ENCODE measurements at regions not wholly inside any gene's neighbourhood (a gene's known extent, or its start where the extent isn't known, plus 50 kb on each side); places are given as distances from the start of the nearest gene placed in this dataset.

GRCh38 chr14:28461389-28461788 is 305.2 kb upstream of the FOXG1 start:
- no peak for TF ChIP-seq CTCF (IDR thresholded peaks at IDR 0.05; ENCODE audit: insufficient read depth, low read length, poor library complexity, severe bottlenecking)
- no peak for DNase-seq (ENCODE audit: low read depth)
- no peaks in the 10 kb centered on the region for H3K27me3 ChIP-seq (ENCODE audit: control insufficient read depth, insufficient read depth, low read length)

GRCh38 chr14:28467611-28468010 is 299.0 kb upstream of the FOXG1 start:
- H3K4me3 ChIP-seq (ENCODE audit: low read depth, low read length), result no peak overlapping the region
- no peak for DNase-seq (ENCODE audit: low read depth)
- no peak for TF ChIP-seq CTCF (IDR thresholded peaks at IDR 0.05; ENCODE audit: insufficient read depth, low read length, poor library complexity, severe bottlenecking)
- H3K36me3 ChIP-seq (ENCODE audit: control insufficient read depth, insufficient read depth, low read length), result no peaks in the 10 kb centered on the region
- no peaks in the 10 kb centered on the region for H3K27me3 ChIP-seq (ENCODE audit: control insufficient read depth, insufficient read depth, low read length)

More at GRCh38 chr14:28461389-28461788, 305.2 kb upstream of the FOXG1 start:
- Histone ChIP-seq H3K36me3 (ENCODE audit: control insufficient read depth, insufficient read depth, low read length) (no peaks in the 10 kb centered on the region), H3K4me3 (ENCODE audit: low read depth, low read length) (no peak overlapping the region)

GRCh38 chr14:28468191-28469151 is 298.1 kb upstream of the FOXG1 start:
- DNase-seq (ENCODE audit: low read depth), result no peak
- no peak for TF ChIP-seq CTCF (IDR thresholded peaks at IDR 0.05; ENCODE audit: insufficient read depth, low read length, poor library complexity, severe bottlenecking)
- Histone ChIP-seq H3K27me3 (ENCODE audit: control insufficient read depth, insufficient read depth, low read length) (no peaks in the 10 kb centered on the region), H3K4me3 (ENCODE audit: low read depth, low read length) (no peak overlapping the region), H3K36me3 (ENCODE audit: control insufficient read depth, insufficient read depth, low read length) (no peaks in the 10 kb centered on the region)

GRCh38 chr14:28482251-28483040 is 284.1 kb upstream of the FOXG1 start:
- no peak for TF ChIP-seq CTCF (IDR thresholded peaks at IDR 0.05; ENCODE audit: insufficient read depth, low read length, poor library complexity, severe bottlenecking)
- no peaks in the 10 kb centered on the region for H3K27me3 ChIP-seq (ENCODE audit: control insufficient read depth, insufficient read depth, low read length)
- H3K4me3 ChIP-seq (ENCODE audit: low read depth, low read length), result no peak overlapping the region
- H3K36me3 ChIP-seq (ENCODE audit: control insufficient read depth, insufficient read depth, low read length), result no peaks in the 10 kb centered on the region
- no peak for DNase-seq (ENCODE audit: low read depth)

- TF ChIP-seq CTCF (IDR thresholded peaks at IDR 0.05; ENCODE audit: insufficient read depth, low read length, poor library complexity, severe bottlenecking), result no peak
- H3K36me3 ChIP-seq (ENCODE audit: control insufficient read depth, insufficient read depth, low read length), result no peaks in the 10 kb centered on the region
- H3K27me3 ChIP-seq (ENCODE audit: control insufficient read depth, insufficient read depth, low read length), result no peaks in the 10 kb centered on the region
- no peak for DNase-seq (ENCODE audit: low read depth)
- no peak overlapping the region for H3K4me3 ChIP-seq (ENCODE audit: low read depth, low read length)
These were observed 283.1 kb upstream of the FOXG1 start for GRCh38 chr14:28483506-28483905.

All from kidney epithelial cell (primary cell).